Liver (tissue), 8 donors: ENCODE measurements at regions not wholly inside any gene's neighbourhood (a gene's known extent, or its start where the extent isn't known, plus 50 kb on each side); places are given as distances from the start of the nearest gene placed in this dataset.

ENCODE experiments used
- DNase-seq: peaks from one replicate; pipeline ENCODE4 v3.0.0-alpha.2; 2017; ENCODE audit warnings: low spot score
- H3K27ac ChIP-seq, 2 donors: one replicate each; pipeline ENCODE4 v1.7.0; 2013; ENCODE audit warnings: inconsistent platforms in 2 of 2, low read length in 2 of 2, control low read depth in 1 of 2, low read depth in 1 of 2, mild to moderate bottlenecking in 1 of 2
- H3K27me3 ChIP-seq, 4 donors: one replicate each; pipeline versions ENCODE4 v1.6.1 to v1.7.0; 2013; ENCODE audit warnings: low read length in 3 of 4, inconsistent platforms in 1 of 4, mild to moderate bottlenecking in 1 of 4, moderate library complexity in 1 of 4; ENCODE audit not compliant: control insufficient read depth in 4 of 4, insufficient read depth in 4 of 4
- H3K36me3 ChIP-seq, 4 donors: one replicate each; pipeline versions ENCODE4 v1.6.1 to v1.7.0; 2013; ENCODE audit warnings: low read length in 3 of 4, mild to moderate bottlenecking in 3 of 4, low read depth in 1 of 4, moderate library complexity in 1 of 4; ENCODE audit not compliant: control insufficient read depth in 4 of 4, insufficient read depth in 3 of 4
- H3K4me1 ChIP-seq, 4 donors: one replicate each; pipeline versions ENCODE4 v1.6.1 to v1.7.0; 2013; ENCODE audit warnings: low read length in 3 of 4, mild to moderate bottlenecking in 3 of 4, moderate library complexity in 1 of 4; ENCODE audit not compliant: control insufficient read depth in 4 of 4, insufficient read depth in 4 of 4
- H3K4me3 ChIP-seq, 3 donors: one replicate each; pipeline versions ENCODE4 v1.6.1 to v1.7.0; 2013; ENCODE audit warnings: low read length in 3 of 3, control low read depth in 1 of 3, low read depth in 1 of 3, mild to moderate bottlenecking in 1 of 3
- H3K9ac ChIP-seq, 2 donors: one replicate each; pipeline ENCODE4 v1.7.0; 2013; ENCODE audit warnings: low read length in 2 of 2, mild to moderate bottlenecking in 2 of 2, moderate library complexity in 2 of 2, control low read depth in 1 of 2, low read depth in 1 of 2
- H3K9me3 ChIP-seq, 4 donors: one replicate each; pipeline versions ENCODE4 v1.6.1 to v1.7.0; 2013; ENCODE audit warnings: low read length in 3 of 4; ENCODE audit not compliant: control insufficient read depth in 4 of 4
- EGR1 ChIP-seq, 2 donors: IDR thresholded peaks; 2 replicates each; pipeline ENCODE4 v1.6.1; 2016 to 2018; ENCODE audit warnings: antibody characterized with exemption in 2 of 2, low read depth in 2 of 2
- FOXA1 ChIP-seq: IDR thresholded peaks from 2 replicates; pipeline ENCODE4 v1.6.1; 2016; ENCODE audit warnings: antibody characterized with exemption
- FOXA2 ChIP-seq: IDR thresholded peaks from 2 replicates; pipeline ENCODE4 v1.6.1; 2016; ENCODE audit warnings: antibody characterized with exemption
- GABPA ChIP-seq, 2 donors: IDR thresholded peaks in 1 of 2; conservative IDR thresholded peaks in 1 of 2; 2 replicates each; pipeline ENCODE4 v1.6.1; 2016; ENCODE audit warnings: antibody characterized with exemption in 2 of 2, mild to moderate bottlenecking in 1 of 2, moderate library complexity in 1 of 2
- HNF4A ChIP-seq, 2 donors: conservative IDR thresholded peaks; 2 replicates each; pipeline ENCODE4 v1.6.1; 2016; ENCODE audit warnings: antibody characterized with exemption in 2 of 2, mild to moderate bottlenecking in 2 of 2
- HNF4G ChIP-seq: IDR thresholded peaks from 2 replicates; pipeline ENCODE4 v1.6.1; 2016; ENCODE audit warnings: antibody characterized with exemption
- JUND ChIP-seq, 2 donors: IDR thresholded peaks; 2 replicates each; pipeline ENCODE4 v1.6.1; 2016; ENCODE audit warnings: antibody characterized with exemption in 2 of 2
- NR2F2 ChIP-seq: IDR thresholded peaks from 2 replicates; pipeline ENCODE4 v1.6.1; 2016; ENCODE audit warnings: antibody characterized with exemption
- RAD21 ChIP-seq, 2 donors: IDR thresholded peaks; 2 replicates each; pipeline ENCODE4 v1.6.1; 2016; ENCODE audit warnings: antibody characterized with exemption in 2 of 2, mild to moderate bottlenecking in 2 of 2
- RXRA ChIP-seq, 2 donors: IDR thresholded peaks; 2 replicates each; pipeline ENCODE4 v1.6.1; 2017 to 2018; ENCODE audit warnings: antibody characterized with exemption in 2 of 2, mild to moderate bottlenecking in 1 of 2
- SP1 ChIP-seq: IDR thresholded peaks from 2 replicates; pipeline ENCODE4 v1.6.1; 2018; ENCODE audit warnings: antibody characterized with exemption, mild to moderate bottlenecking
- TAF1 ChIP-seq: conservative IDR thresholded peaks from 2 replicates; pipeline ENCODE4 v1.6.1; 2016; ENCODE audit warnings: antibody characterized with exemption, mild to moderate bottlenecking
- YY1 ChIP-seq: IDR thresholded peaks from 2 replicates; pipeline ENCODE4 v1.6.1; 2016; ENCODE audit warnings: antibody characterized with exemption, mild to moderate bottlenecking
- WGBS: extraction: QIAGEN DNeasy Blood & Tissue Kit; methylation state at CpG from one replicate; pipeline ENCODE4 v1.1.7; 2013; 5-methylcytosine and 5-hydroxymethylcytosine counted together
- TF ChIP-seq, protein P1 (sequence below): IDR thresholded peaks from 2 replicates; pipeline ENCODE4 v1.6.1; 2016; ENCODE audit warnings: antibody characterized with exemption
- TF ChIP-seq, protein P2 (sequence below): IDR thresholded peaks from 2 replicates; pipeline ENCODE4 v1.6.1; 2016; ENCODE audit warnings: antibody characterized with exemption
- TF ChIP-seq, protein P3 (sequence below): fragments of 150-350 bp; IDR thresholded peaks from 2 replicates; pipeline ENCODE4 v1.5.1; 2017; ENCODE audit warnings: improper control_type of control experiment, low read depth, low read length; ENCODE audit not compliant: missing input control
- TF ChIP-seq, protein P4 (sequence below): IDR thresholded peaks from 2 replicates; pipeline ENCODE4 v1.6.1; 2016; ENCODE audit warnings: antibody characterized with exemption
- donor health status: healthy.
- donor health status: healthy.
- donor health status: healthy.
- donor health status: healthy.
- donor health status: healthy.

DNA sequence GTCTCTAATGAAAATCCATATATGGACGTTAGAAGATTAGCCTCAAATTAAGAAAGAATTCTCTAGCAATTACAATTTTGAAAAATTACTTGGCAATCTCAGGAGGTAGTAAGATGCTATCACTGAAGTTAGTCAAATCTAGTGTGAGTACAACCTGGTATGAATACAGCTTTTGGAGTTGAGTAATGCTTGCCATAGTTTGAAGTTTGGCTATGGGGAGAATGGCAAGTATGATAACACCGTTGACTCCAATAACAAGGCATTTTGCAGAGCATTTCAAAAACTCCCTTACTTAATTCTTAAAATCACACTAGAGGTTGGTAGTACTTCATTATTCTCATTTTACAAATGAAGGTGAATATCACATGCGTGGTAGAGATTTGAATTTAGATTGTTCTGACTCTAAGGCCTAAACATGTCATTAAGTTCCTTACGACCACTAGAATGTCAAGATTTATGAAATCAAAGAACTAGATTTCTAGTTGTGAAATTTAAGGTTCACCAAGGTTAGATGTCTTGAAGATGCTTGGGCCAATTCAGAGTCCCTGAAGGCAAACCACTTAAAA is 355.4 kb downstream of the ETS1 start:
- Histone ChIP-seq H3K4me1 (peaks cover 0 to 2% (median 0%) of the 10 kb centered on the region in 4 donors), H3K36me3 (no peaks in the 10 kb centered on the region), H3K4me3 (no peak overlapping the region), H3K9ac (no peak overlapping the region), H3K9me3 (no peaks in the 10 kb centered on the region), H3K27me3 (no peaks in the 10 kb centered on the region), H3K27ac (no peak overlapping the region)
- no peak for TF ChIP-seq NR2F2
- TF ChIP-seq HNF4G, result no peak
- TF ChIP-seq JUND (IDR thresholded peaks at IDR 0.05), result no peak
- no peak for TF ChIP-seq FOXA2
- TF ChIP-seq, protein P1, sequence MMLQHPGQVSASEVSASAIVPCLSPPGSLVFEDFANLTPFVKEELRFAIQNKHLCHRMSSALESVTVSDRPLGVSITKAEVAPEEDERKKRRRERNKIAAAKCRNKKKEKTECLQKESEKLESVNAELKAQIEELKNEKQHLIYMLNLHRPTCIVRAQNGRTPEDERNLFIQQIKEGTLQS, result no peak
- TF ChIP-seq RAD21 (IDR thresholded peaks at IDR 0.05), result no peak
- no peak for TF ChIP-seq FOXA1
- TF ChIP-seq, protein P2, sequence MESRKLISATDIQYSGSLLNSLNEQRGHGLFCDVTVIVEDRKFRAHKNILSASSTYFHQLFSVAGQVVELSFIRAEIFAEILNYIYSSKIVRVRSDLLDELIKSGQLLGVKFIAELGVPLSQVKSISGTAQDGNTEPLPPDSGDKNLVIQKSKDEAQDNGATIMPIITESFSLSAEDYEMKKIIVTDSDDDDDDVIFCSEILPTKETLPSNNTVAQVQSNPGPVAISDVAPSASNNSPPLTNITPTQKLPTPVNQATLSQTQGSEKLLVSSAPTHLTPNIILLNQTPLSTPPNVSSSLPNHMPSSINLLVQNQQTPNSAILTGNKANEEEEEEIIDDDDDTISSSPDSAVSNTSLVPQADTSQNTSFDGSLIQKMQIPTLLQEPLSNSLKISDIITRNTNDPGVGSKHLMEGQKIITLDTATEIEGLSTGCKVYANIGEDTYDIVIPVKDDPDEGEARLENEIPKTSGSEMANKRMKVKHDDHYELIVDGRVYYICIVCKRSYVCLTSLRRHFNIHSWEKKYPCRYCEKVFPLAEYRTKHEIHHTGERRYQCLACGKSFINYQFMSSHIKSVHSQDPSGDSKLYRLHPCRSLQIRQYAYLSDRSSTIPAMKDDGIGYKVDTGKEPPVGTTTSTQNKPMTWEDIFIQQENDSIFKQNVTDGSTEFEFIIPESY, result no peak
- no peak for TF ChIP-seq GABPA (IDR thresholded peaks at IDR 0.05 in 1 of 2, conservative IDR thresholded peaks at IDR 0.05 in 1 of 2)
- TF ChIP-seq, protein P3, sequence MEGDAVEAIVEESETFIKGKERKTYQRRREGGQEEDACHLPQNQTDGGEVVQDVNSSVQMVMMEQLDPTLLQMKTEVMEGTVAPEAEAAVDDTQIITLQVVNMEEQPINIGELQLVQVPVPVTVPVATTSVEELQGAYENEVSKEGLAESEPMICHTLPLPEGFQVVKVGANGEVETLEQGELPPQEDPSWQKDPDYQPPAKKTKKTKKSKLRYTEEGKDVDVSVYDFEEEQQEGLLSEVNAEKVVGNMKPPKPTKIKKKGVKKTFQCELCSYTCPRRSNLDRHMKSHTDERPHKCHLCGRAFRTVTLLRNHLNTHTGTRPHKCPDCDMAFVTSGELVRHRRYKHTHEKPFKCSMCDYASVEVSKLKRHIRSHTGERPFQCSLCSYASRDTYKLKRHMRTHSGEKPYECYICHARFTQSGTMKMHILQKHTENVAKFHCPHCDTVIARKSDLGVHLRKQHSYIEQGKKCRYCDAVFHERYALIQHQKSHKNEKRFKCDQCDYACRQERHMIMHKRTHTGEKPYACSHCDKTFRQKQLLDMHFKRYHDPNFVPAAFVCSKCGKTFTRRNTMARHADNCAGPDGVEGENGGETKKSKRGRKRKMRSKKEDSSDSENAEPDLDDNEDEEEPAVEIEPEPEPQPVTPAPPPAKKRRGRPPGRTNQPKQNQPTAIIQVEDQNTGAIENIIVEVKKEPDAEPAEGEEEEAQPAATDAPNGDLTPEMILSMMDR, result no peak
- WGBS, result 85% methylated on average over 4 of the region's 4 CpGs
- no peak for DNase-seq

DNA sequence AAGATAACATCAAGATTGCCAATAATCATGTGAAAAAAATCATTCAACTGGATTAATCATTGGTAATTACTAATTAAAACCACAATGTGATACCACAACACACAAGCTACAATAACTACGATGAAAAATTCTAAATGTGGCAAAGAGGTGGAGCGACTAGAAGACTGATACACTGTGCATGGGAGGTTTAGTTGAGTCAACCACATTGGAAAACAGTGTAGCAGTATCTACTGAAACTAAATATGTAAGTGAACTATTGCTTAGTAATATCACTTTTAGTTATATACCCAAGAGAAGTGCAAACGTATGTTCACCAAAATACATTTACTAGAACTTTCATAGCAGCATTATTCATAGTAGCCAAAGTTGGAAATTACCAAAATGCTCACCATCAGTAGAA is 359.9 kb downstream of the ETS1 start:
- DNase-seq, result no peak
- no peaks in the 10 kb centered on the region for H3K36me3 ChIP-seq
- H3K27me3 ChIP-seq, result no peaks in the 10 kb centered on the region
- 80% methylated on average over 3 of the region's 3 CpGs for WGBS
- no peak overlapping the region for H3K27ac ChIP-seq
- H3K4me1 ChIP-seq, result no peaks in the 10 kb centered on the region
- no peaks in the 10 kb centered on the region for H3K9me3 ChIP-seq
- TF ChIP-seq, protein P1, result no peak
- TF ChIP-seq NR2F2 (no peak), GABPA (IDR thresholded peaks at IDR 0.05 in 1 of 2, conservative IDR thresholded peaks at IDR 0.05 in 1 of 2) (no peak), SP1 (no peak)
- no peak overlapping the region for H3K9ac ChIP-seq
- H3K4me3 ChIP-seq, result no peak overlapping the region

DNA sequence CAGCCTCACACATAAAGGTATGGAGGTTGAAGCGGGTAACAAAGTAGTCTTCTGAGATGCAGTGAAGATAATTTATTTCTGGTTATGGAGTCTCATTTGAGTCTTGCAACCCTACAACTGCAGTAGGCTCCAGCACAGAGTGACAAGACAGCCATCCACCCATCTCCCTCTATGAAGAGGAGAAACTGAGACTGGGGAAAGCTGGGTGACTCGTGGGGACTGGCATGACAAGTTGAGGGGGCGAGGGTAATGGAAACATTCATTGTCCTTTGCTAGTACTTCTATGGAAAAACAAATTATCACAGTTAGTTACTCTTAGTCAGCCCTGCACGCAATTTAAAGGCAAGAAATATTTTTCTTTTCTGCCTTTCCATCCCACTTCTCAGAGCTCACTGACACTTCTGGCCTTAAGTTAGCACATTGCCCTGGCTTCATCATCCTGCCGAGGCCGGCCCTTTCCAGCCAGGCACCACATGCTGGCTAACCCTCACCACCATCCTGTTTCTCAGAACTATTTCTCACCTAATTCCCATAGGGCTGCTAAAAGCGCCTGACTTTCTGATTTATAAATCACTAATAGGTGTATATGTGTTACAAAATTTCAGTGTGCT is 361.1 kb downstream of the ETS1 start:
- no peak overlapping the region for H3K9ac ChIP-seq
- no peaks in the 10 kb centered on the region for H3K36me3 ChIP-seq
- DNase-seq, result no peak
- no peak overlapping the region for H3K27ac ChIP-seq
- no peak for TF ChIP-seq SP1
- TF ChIP-seq, protein P4, sequence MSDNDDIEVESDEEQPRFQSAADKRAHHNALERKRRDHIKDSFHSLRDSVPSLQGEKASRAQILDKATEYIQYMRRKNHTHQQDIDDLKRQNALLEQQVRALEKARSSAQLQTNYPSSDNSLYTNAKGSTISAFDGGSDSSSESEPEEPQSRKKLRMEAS, result no peak
- no peak for TF ChIP-seq HNF4A (conservative IDR thresholded peaks at IDR 0.05)
- no peak for TF ChIP-seq EGR1 (IDR thresholded peaks at IDR 0.05; ENCODE audit: low read depth in 2 of 2)
- no peak for TF ChIP-seq RXRA (IDR thresholded peaks at IDR 0.05)
- TF ChIP-seq FOXA2, result no peak
- TF ChIP-seq GABPA (IDR thresholded peaks at IDR 0.05 in 1 of 2, conservative IDR thresholded peaks at IDR 0.05 in 1 of 2), result no peak
- no peak for TF ChIP-seq TAF1
- TF ChIP-seq, protein P2, result no peak
- TF ChIP-seq YY1, result no peak
- TF ChIP-seq NR2F2, result no peak
- TF ChIP-seq, protein P3, result no peak
- TF ChIP-seq JUND (IDR thresholded peaks at IDR 0.05), result no peak
- H3K4me3 ChIP-seq, result no peak overlapping the region
- no peaks in the 10 kb centered on the region for H3K9me3 ChIP-seq
- H3K27me3 ChIP-seq, result no peaks in the 10 kb centered on the region
- WGBS, result 74% methylated on average over 7 of the region's 7 CpGs
- no peaks in the 10 kb centered on the region for H3K4me1 ChIP-seq
